HEK293T (cell line): ENCODE measurements at regions not wholly inside any gene's neighbourhood (a gene's known extent, or its start where the extent isn't known, plus 50 kb on each side); places are given as distances from the start of the nearest gene placed in this dataset.

Source experiments
- CTCF ChIA-PET: fragments of 350-600 bp; formaldehyde crosslinking; extraction: SDS; loops from one replicate; lab custom pipeline; 2021; ENCODE audit warnings: antibody characterized with exemption, inconsistent platforms; lab: Yijun Ruan, JAX
- POLR2A ChIA-PET: fragments of 350-600 bp; formaldehyde crosslinking; extraction: SDS; loops from one replicate; lab custom pipeline; 2020; ENCODE audit warnings: antibody characterized with exemption, inconsistent platforms; lab: Yijun Ruan, JAX
- DNase-seq: peaks from one replicate; pipeline ENCODE4 v3.0.0; 2012; ENCODE audit warnings: mixed read lengths; ENCODE audit errors: extremely low spot score
- ARNT ChIP-seq: fragments of 450-650 bp; IDR thresholded peaks from 2 replicates; pipeline ENCODE4 v1.6.1; 2017; ENCODE audit warnings: mild to moderate bottlenecking
- BHLHE40 ChIP-seq: fragments of 450-650 bp; IDR thresholded peaks from 2 replicates; pipeline ENCODE4 v1.6.1; 2016; ENCODE audit warnings: mild to moderate bottlenecking, moderate library complexity, borderline replicate concordance
- CTBP1 ChIP-seq: fragments of 450-650 bp; IDR thresholded peaks from 2 replicates; pipeline ENCODE4 v1.6.1; 2016; ENCODE audit warnings: borderline replicate concordance
- ELF4 ChIP-seq: fragments of 450-650 bp; IDR thresholded peaks from 2 replicates; pipeline ENCODE4 v1.6.1; 2017; ENCODE audit warnings: antibody characterized with exemption
- FOXA1 ChIP-seq: fragments of 450-650 bp; IDR thresholded peaks from 2 replicates; pipeline ENCODE4 v1.6.1; 2016; ENCODE audit warnings: mild to moderate bottlenecking
- FOXK2 ChIP-seq: fragments of 450-650 bp; IDR thresholded peaks from 2 replicates; pipeline ENCODE4 v1.6.1; 2016; ENCODE audit warnings: mild to moderate bottlenecking
- FOXM1 ChIP-seq: fragments of 450-650 bp; IDR thresholded peaks from 2 replicates; pipeline ENCODE4 v1.6.1; 2017; ENCODE audit warnings: mild to moderate bottlenecking, borderline replicate concordance
- HDGF ChIP-seq: fragments of 450-650 bp; IDR thresholded peaks from 2 replicates; pipeline ENCODE4 v1.6.1; 2017; ENCODE audit warnings: antibody characterized with exemption, borderline replicate concordance
- L3MBTL2 ChIP-seq: fragments of 450-650 bp; conservative IDR thresholded peaks from 2 replicates; pipeline ENCODE4 v1.6.1; 2016; ENCODE audit warnings: mild to moderate bottlenecking
- LEF1 ChIP-seq: fragments of 450-650 bp; IDR thresholded peaks from 2 replicates; pipeline ENCODE4 v1.6.1; 2017; ENCODE audit warnings: mild to moderate bottlenecking, borderline replicate concordance
- NFRKB ChIP-seq: fragments of 450-650 bp; IDR thresholded peaks from 2 replicates; pipeline ENCODE4 v1.6.1; 2016; ENCODE audit warnings: mild to moderate bottlenecking, moderate library complexity
- SP1 ChIP-seq: fragments of 450-650 bp; IDR thresholded peaks from 2 replicates; pipeline ENCODE4 v1.6.1; 2017
- SUZ12 ChIP-seq: fragments of 450-650 bp; IDR thresholded peaks from 2 replicates; pipeline ENCODE4 v1.6.1; 2016; ENCODE audit warnings: mild to moderate bottlenecking
- TARDBP ChIP-seq: fragments of 450-650 bp; IDR thresholded peaks from 2 replicates; pipeline ENCODE4 v1.6.1; 2016
- ZNF384 ChIP-seq: fragments of 450-650 bp; IDR thresholded peaks from 2 replicates; pipeline ENCODE4 v1.6.1; 2016
- TF ChIP-seq, protein P1 (sequence below): fragments of 450-650 bp; IDR thresholded peaks from 2 replicates; pipeline ENCODE4 v1.6.1; 2016

DNA sequence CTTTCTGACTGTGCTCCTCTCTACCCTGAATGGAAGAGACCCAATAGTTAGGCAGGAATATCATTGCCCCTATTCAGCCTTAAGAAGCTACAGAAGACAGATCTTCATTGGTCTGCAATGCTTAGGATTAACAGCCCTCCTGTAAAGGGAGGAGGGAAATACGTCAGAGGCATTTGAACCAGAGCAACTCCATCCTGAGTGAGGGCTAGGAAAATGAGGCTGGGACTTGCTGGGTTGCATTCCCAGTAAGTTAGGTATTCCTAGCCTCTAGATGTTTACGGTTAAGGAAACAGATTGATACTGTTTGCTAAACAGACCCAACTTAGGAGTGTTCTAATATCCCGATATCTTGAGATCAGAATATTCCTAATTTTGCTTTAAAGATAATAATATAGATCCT lies 63.5 kb downstream of the PCDH18 start:
- no peak for TF ChIP-seq CTBP1
- TF ChIP-seq BHLHE40: no peak
- no peak for TF ChIP-seq SUZ12
- no peak for TF ChIP-seq HDGF
- no peak for TF ChIP-seq SP1
- TF ChIP-seq FOXK2: no peak
- TF ChIP-seq L3MBTL2: no peak
- TF ChIP-seq FOXA1: no peak
- TF ChIP-seq ARNT: no peak
- no peak for TF ChIP-seq LEF1
- TF ChIP-seq NFRKB: no peak
- no peak for TF ChIP-seq ZNF384
- TF ChIP-seq, protein P1, sequence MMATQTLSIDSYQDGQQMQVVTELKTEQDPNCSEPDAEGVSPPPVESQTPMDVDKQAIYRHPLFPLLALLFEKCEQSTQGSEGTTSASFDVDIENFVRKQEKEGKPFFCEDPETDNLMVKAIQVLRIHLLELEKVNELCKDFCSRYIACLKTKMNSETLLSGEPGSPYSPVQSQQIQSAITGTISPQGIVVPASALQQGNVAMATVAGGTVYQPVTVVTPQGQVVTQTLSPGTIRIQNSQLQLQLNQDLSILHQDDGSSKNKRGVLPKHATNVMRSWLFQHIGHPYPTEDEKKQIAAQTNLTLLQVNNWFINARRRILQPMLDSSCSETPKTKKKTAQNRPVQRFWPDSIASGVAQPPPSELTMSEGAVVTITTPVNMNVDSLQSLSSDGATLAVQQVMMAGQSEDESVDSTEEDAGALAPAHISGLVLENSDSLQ: no peak
- TF ChIP-seq TARDBP: no peak
- no peak for TF ChIP-seq FOXM1
- TF ChIP-seq ELF4: no peak
- DNase-seq: no peak
- ChIA-PET POLR2A (no interaction called here), CTCF (no interaction called here)

DNA sequence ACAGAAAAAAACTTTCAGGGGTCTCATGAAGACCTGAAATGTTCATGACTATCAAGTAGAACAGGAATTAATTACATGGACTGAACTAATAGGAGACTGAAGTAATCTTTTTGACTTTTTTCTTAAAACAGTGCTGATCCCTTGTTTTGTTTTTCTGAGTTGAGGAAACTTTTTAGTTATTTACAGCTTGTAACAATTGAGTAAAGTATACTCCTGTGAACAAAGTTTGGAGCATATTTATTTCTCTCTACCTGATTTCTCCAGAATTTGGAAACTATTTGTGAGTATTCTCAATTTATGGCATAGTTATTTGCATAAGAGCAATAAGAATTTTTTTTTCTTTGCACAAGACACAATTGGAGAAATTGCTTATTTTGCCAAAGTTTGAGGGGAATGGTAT lies 64.8 kb downstream of the PCDH18 start:
- TF ChIP-seq TARDBP (no peak), FOXA1 (no peak), ARNT (no peak), CTBP1 (no peak), SUZ12 (no peak), FOXM1 (no peak), HDGF (no peak)
- TF ChIP-seq, protein P1: no peak
- CTCF ChIA-PET: no interaction called here
- POLR2A ChIA-PET: no interaction called here

DNA sequence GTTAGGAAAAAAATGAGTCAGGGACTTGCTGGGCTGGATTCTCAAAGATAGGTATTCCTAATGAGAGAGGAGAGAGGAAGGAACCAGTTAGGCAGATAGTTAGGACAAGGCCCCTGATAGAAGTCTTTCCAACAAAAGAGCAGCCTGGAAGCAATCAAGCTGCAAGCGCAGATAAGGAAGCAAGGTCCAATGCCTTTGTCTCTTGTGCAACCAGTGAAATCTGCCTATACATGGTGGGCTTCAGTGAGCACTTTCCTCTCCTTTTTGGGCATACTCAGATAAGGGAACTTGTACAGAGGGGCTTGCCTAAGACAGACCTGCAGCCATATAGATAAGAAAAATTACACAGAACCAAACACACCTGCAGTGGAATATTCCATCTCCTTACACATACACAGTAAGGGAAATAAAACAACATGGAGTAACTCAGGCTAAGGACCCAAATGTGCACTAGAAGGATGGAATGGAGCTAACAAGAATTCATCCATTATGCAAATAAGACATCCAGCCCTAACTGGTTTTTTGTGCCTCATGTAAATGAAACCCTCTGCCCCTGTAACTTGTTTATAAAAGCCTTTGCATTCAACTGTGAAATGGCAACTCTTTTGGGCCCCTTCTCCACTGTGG lies 68.8 kb downstream of the PCDH18 start:
- CTCF ChIA-PET: no interaction called here
- no peak for DNase-seq
- no peak for TF ChIP-seq CTBP1
- POLR2A ChIA-PET: no interaction called here

More for the DNA sequence above, 64.8 kb downstream of the PCDH18 start:
- DNase-seq: no peak

DNA sequence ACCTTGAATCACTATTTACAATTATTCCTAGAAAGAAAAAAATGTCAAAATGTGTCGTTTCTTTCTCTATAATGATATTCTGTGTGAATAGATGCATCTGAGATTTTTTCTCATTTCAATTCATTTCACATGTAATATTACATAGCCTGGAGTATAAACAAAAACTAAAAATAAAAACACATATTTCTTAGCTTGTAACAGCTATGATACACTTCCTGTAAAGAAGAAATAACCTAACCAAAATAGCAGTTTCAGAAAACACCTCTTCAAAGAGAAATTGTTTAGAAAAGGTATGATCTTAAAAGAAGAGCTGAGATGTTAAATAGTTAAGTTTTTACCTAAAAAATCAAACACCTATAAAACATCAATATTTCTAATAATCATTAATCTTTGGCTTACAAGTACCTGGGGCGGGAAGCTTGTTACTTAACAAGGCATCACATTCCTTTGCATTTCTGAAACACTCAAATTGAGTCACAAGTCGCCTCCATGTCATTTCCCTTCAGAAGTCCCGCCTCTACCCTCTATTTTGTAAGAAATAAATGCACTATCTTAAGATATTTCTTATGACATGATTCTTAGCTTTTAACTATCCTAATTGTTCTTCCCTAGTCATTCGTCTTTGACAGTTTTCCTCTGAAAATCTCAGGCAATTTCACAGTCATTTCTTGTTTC lies 76.5 kb downstream of the PCDH18 start:
- POLR2A ChIA-PET: no interaction called here
- TF ChIP-seq BHLHE40 (no peak), FOXK2 (no peak), FOXA1 (no peak), LEF1 (no peak), ZNF384 (no peak), SUZ12 (no peak), FOXM1 (no peak), ELF4 (no peak), CTBP1 (no peak), HDGF (no peak), NFRKB (no peak), SP1 (no peak), TARDBP (no peak), ARNT (no peak), L3MBTL2 (no peak)
- TF ChIP-seq, protein P1: no peak
- CTCF ChIA-PET: no interaction called here
- no peak for DNase-seq

DNA sequence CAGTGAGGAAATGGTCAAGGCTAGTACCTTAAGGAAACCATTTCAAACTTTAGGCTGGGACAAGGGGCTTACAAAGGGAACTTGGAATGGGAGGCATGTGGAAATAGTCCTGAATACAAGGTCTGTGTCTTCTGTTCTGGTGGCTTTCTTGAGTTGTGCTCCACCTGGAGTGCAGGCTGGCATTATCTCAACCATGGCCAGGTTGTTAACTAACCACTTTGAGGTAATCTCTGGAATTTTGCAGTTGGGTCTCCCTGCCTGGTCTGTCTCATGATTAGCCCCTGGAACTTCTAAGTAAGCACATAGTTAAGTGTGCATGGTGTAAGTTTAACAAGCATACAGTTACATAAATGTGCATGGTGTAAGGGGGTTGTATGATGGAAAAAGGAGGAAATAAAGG lies 77.5 kb downstream of the PCDH18 start:
- CTCF ChIA-PET: no interaction called here
- TF ChIP-seq LEF1 (no peak), HDGF (no peak), SUZ12 (no peak), FOXA1 (no peak), L3MBTL2 (no peak)
- TF ChIP-seq, protein P1: no peak
- no peak for DNase-seq
- POLR2A ChIA-PET: no interaction called here

DNA sequence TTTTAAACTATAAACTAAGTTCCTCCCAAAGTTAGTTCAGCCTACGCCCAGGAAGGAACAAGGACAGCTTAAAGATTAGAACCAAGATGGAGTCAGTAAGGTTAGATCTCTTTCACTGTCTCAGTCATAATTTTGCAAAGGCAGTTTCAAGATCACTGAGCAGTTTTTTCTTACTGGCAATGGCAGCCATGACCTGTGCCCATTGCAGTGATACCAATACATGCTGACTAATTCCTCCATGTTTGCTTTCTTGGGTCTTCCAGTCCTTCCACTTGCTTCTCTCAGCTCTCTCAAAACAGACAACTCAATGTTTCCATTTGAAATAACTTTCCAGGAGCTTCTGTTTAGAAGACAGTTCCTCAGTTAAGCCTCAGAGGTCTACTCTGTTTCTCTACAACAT lies 79.5 kb downstream of the PCDH18 start:
- POLR2A ChIA-PET: no interaction called here
- no peak for DNase-seq
- CTCF ChIA-PET: no interaction called here
- TF ChIP-seq L3MBTL2 (no peak), SUZ12 (no peak), SP1 (no peak), TARDBP (no peak), LEF1 (no peak), ARNT (no peak)
- TF ChIP-seq, protein P1: no peak
